ENCODE measurements at regions not wholly inside any gene's neighbourhood (a gene's known extent, or its start where the extent isn't known, plus 50 kb on each side); places are given as distances from the start of the nearest gene placed in this dataset.

DNA sequence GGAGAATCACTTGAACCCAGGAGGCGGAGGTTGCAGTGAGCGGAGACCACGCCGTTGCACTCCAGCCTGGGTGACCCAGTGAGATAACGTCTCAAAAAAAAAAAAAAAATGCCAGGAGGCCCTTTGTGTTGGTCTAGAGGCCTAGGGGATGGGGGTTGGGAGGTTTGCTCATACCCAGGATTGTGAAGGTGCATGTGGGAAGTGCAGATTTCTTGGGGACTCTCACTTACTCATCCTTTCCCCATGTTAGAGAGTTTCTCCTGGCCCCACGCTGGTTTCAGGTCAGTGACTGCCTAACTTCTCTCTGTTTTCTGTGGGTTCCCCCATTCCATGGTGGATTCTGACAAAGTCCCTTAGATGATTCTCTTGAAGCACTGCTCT is 471.5 kb upstream of the CNTNAP2 start:
- TF ChIP-seq CTCF (IDR thresholded peaks at IDR 0.05; ENCODE audit: low read depth, low read length, poor library complexity, severe bottlenecking) (no peak), EZH2phosphoT487 (IDR thresholded peaks at IDR 0.05; ENCODE audit: borderline replicate concordance, low read length) (no peak)
